HepG2 (cell line): ENCODE measurements at regions not wholly inside any gene's neighbourhood (a gene's known extent, or its start where the extent isn't known, plus 50 kb on each side); places are given as distances from the start of the nearest gene placed in this dataset.
"Not testable (repeated sequence)": the region's sequence is repeated elsewhere in the genome, so short reads cannot be mapped to it uniquely, and the experiment has no call there.

ENCODE experiments used
- ATAC-seq: fragments of 200-7000 bp; cut with Tn5 transposase; 3 replicates; pipeline ENCODE4 v1.9.1; 2020; ENCODE audit warnings: mild to moderate bottlenecking, moderate library complexity
- BruUV-seq: library from RNA; stranded (reverse); fragments of 400-500 nt; replicated peaks from 2 replicates; lab custom pipeline; 2021; lab: Mats Ljungman, UMichigan
- CTCF ChIA-PET: fragments of 300-600 bp; formaldehyde crosslinking; extraction: SDS; loops from one replicate; lab custom pipeline; 2021; ENCODE audit warnings: low total read pairs, inconsistent platforms, low intra/inter-chr PET ratio; lab: Yijun Ruan, JAX
- POLR2A ChIA-PET: fragments of 350-600 bp; sonication (Branson Sonifier 250); formaldehyde crosslinking; loops from one replicate; lab custom pipeline; 2020; ENCODE audit warnings: antibody characterized with exemption, inconsistent platforms; lab: Yijun Ruan, JAX
- DNase-seq: peaks from one replicate; pipeline ENCODE4 v3.0.0-alpha.2; 2015; ENCODE audit warnings: low spot score
- FAIRE-seq: peaks from 3 replicates; lab custom pipeline; 2011; peaks lifted over from hg19 to GRCh38; lab: Jason Lieb, UNC
- H2AFZ ChIP-seq: one replicate; pipeline ENCODE4 v1.6.1; 2011; ENCODE audit warnings: low read length, inconsistent platforms
- H3K27ac ChIP-seq: fragments of 300-600 bp; 3 replicates; pipeline ENCODE4 v1.8.0; 2011; ENCODE audit warnings: mixed run types, mild to moderate bottlenecking, mixed read lengths, low read length, inconsistent platforms; ENCODE audit not compliant: insufficient read depth; ENCODE audit errors: extremely low read length
- H3K27me3 ChIP-seq, 2 experiments: fragments of 200-600 bp in 1 of 2; 2 replicates in 1 of 2; 3 replicates in 1 of 2; pipeline versions ENCODE4 v1.6.0 to v1.8.0; 2011; ENCODE audit warnings: low read length in 2 of 2, mild to moderate bottlenecking in 2 of 2, moderate library complexity in 2 of 2, inconsistent platforms in 1 of 2; ENCODE audit not compliant: insufficient read depth in 2 of 2, control insufficient read depth in 1 of 2
- H3K36me3 ChIP-seq, 2 experiments: fragments of 200-600 bp in 1 of 2; replicated peaks in 1 of 2; 2 replicates in 1 of 2; 3 replicates in 1 of 2; pipeline versions ENCODE4 v1.5.1 to v1.8.0; 2011; ENCODE audit warnings: low read length in 2 of 2, inconsistent platforms in 1 of 2; ENCODE audit not compliant: insufficient read depth in 2 of 2, control insufficient read depth in 1 of 2
- H3K4me1 ChIP-seq: 2 replicates; pipeline ENCODE4 v1.5.1; 2012; ENCODE audit warnings: low read length, inconsistent platforms; ENCODE audit not compliant: insufficient read depth
- H3K4me2 ChIP-seq: 2 replicates; pipeline ENCODE4 v1.6.0; 2011; ENCODE audit warnings: low read depth, low read length, inconsistent platforms
- H3K4me3 ChIP-seq, 3 experiments: fragments of 200-600 bp in 1 of 3; sonication (generic), shearing (Covaris generic) in 1 of 3; replicated peaks in 1 of 3; 2 replicates each; pipeline ENCODE4 v1.5.1; 2011 to 2016; ENCODE audit warnings: low read length in 3 of 3, inconsistent platforms in 2 of 3, low read depth in 2 of 3, mild to moderate bottlenecking in 2 of 3, control low read depth in 1 of 3, mixed read lengths in 1 of 3; ENCODE audit not compliant: insufficient read depth in 1 of 3
- H3K79me2 ChIP-seq: one replicate; pipeline ENCODE4 v1.6.1; 2011; ENCODE audit warnings: low read length, inconsistent platforms; ENCODE audit not compliant: insufficient read depth
- H3K9ac ChIP-seq: 2 replicates; pipeline ENCODE4 v1.6.0; 2011; ENCODE audit warnings: mild to moderate bottlenecking, low read depth, low read length, inconsistent platforms; ENCODE audit not compliant: insufficient read depth
- H3K9me3 ChIP-seq: 2 replicates; pipeline ENCODE4 v1.5.1; 2012; ENCODE audit warnings: mild to moderate bottlenecking, low read length
- H4K20me1 ChIP-seq: 2 replicates; pipeline ENCODE4 v1.6.0; 2011; ENCODE audit warnings: inconsistent platforms, mild to moderate bottlenecking, low read length, moderate library complexity; ENCODE audit not compliant: insufficient read depth
- FIP1L1 ChIP-seq: fragments of 200-400 bp; formaldehyde crosslinking; IDR thresholded peaks from 2 replicates; pipeline ENCODE4 v1.6.1; 2018; ENCODE audit warnings: low read depth, mild to moderate bottlenecking, low read length, moderate library complexity, borderline replicate concordance; ENCODE audit not compliant: insufficient read depth
- PRPF4 ChIP-seq: fragments of 200-400 bp; formaldehyde crosslinking; IDR thresholded peaks from 2 replicates; pipeline ENCODE4 v1.6.1; 2016; ENCODE audit warnings: low read length, low read depth; ENCODE audit not compliant: poor library complexity, severe bottlenecking
- ZNF782 ChIP-seq: sonication (generic); formaldehyde crosslinking; IDR thresholded peaks from 2 replicates; pipeline ENCODE4 v1.4.0; 2020; ENCODE audit warnings: missing genetic modification reagents, mild to moderate bottlenecking, borderline replicate concordance
- WGBS: methylation state at CpG from one replicate; pipeline ENCODE4 v1.1.6; 2017; ENCODE audit warnings: low lambda C conversion rate; 5-methylcytosine and 5-hydroxymethylcytosine counted together
- in situ Hi-C: cut with HindIII; loops from 2 replicates; pipeline ENCODE4 v1.10.0; 2017; ENCODE audit warnings: low pct_unique_long_range_greater_than_20kb; ENCODE audit not compliant: extremely low pct_ligation_motif_present
- intact Hi-C: fragments of 100-400 bp; cut with micrococcal nuclease; formaldehyde crosslinking; loops from one replicate; pipeline ENCODE4 v1.10.0; 2022; ENCODE audit not compliant: unreplicated experiment

DNA sequence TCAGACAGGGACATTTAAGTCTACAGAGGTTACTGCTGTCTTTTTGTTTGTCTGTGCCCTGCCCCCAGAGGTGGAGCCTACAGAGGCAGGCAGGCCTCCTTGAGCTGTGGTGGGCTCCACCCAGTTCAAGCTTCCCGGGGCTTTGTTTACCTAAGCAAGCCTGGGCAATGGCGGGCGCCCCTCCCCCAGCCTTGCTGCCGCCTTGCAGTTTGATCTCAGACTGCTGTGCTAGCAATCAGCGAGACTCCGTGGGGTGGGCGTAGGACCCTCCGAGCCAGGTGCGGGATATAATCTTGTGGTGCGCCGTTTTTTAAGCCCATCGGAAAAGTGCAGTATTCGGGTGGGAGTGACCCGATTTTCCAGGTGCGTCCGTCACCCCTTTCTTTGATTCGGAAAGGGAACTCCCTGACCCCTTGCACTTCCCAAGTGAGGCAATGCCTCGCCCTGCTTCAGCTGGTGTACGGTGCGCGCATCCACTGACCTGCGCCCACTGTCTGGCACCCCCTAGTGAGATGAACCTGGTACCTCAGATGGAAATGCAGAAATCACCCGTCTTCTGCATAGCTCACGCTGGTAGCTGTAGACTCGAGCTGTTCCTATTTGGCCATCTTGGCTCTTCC is 134.1 kb upstream of the KITLG start:
- intact Hi-C loops, DNase-seq, FAIRE-seq, H3K9ac ChIP-seq, BruUV-seq, H3K4me1 ChIP-seq, H3K9me3 ChIP-seq, CTCF ChIA-PET, in situ Hi-C loops, H3K27ac ChIP-seq, H3K4me3 ChIP-seq, ATAC-seq, POLR2A ChIA-PET, H3K79me2 ChIP-seq, H4K20me1 ChIP-seq, H2AFZ ChIP-seq, H3K36me3 ChIP-seq, H3K27me3 ChIP-seq, H3K4me2 ChIP-seq: not testable (repeated sequence)
- WGBS = 87% methylated on average over 21 of the region's 25 CpGs

DNA sequence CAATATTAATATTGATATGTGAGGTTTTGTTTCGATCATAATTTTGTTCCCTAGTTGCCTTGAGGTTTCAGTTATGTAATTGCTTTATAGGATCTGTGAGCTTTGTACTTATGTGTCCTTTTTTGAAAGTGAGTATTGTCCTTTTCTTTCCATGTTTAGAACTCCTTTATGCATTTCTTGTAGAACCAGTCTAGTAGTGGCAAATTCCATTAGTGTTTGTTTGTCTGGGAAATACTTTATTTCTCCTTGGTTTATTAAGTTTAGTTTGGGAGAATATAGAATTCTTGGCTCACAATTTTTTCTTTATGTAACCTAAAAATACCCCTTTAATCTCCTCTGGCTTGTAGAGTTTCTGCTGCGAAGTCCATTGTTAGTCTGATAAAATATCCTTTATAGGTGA is 127.5 kb upstream of the KITLG start:
- ATAC-seq = no peak
- Histone ChIP-seq H3K4me1 (no peaks in the 10 kb centered on the region), H3K9me3 (peaks cover 16% of the 10 kb centered on the region; the same call in 1 of the 2 replicates), H3K4me2 (no peak overlapping the region), H4K20me1 (no peaks in the 10 kb centered on the region), H3K27ac (no peak overlapping the region), H2AFZ (no peak overlapping the region), H3K9ac (no peak overlapping the region), H3K79me2 (no peaks in the 10 kb centered on the region), H3K4me3 (no peak overlapping the region), H3K36me3 (no peaks in the 10 kb centered on the region), H3K27me3 (no peaks in the 10 kb centered on the region)
- intact Hi-C loops = no loop called here
- BruUV-seq = no TSS peak
- CTCF ChIA-PET = no interaction called here
- in situ Hi-C loops = no loop called here
- POLR2A ChIA-PET = no interaction called here
- WGBS = 44% methylated on average over 2 of the region's 2 CpGs
- TF ChIP-seq ZNF782 = no peak
- no peak for TF ChIP-seq PRPF4
- no peak for TF ChIP-seq FIP1L1
- TF ChIP-seq, all 625 proteins: peak for 0
- FAIRE-seq (no peak), DNase-seq (no peak)
